Peyer's patch (tissue), 4 donors: ENCODE measurements at regions not wholly inside any gene's neighbourhood (a gene's known extent, or its start where the extent isn't known, plus 50 kb on each side); places are given as distances from the start of the nearest gene placed in this dataset.
"Not testable (repeated sequence)": the region's sequence is repeated elsewhere in the genome, so short reads cannot be mapped to it uniquely, and the experiment has no call there.

Source experiments
- CTCF ChIP-seq, 6 experiments: fragments of 450-650 bp in 4 of 6; fragments of 200-600 bp in 2 of 6; sonication (generic) in 1 of 6; IDR thresholded peaks; one replicate each; pipeline ENCODE4 v1.5.1; 2017 to 2019; ENCODE audit warnings: antibody characterized with exemption in 6 of 6, mild to moderate bottlenecking in 3 of 6, moderate library complexity in 1 of 6
- POLR2A ChIP-seq, 2 donors: fragments of 450-650 bp; IDR thresholded peaks; one replicate each; pipeline ENCODE4 v1.5.1; 2017; ENCODE audit warnings: antibody characterized with exemption in 2 of 2, mild to moderate bottlenecking in 2 of 2, moderate library complexity in 2 of 2

GRCh38 chr13:18279971-18280370 lies 901.7 kb downstream of the TUBA3C start:
- not testable (repeated sequence) for TF ChIP-seq CTCF, POLR2A (IDR thresholded peaks at IDR 0.05)
